Rectal smooth muscle tissue (tissue), 1 donor: ENCODE measurements at regions not wholly inside any gene's neighbourhood (a gene's known extent, or its start where the extent isn't known, plus 50 kb on each side); places are given as distances from the start of the nearest gene placed in this dataset.

ENCODE experiments used
- H3K27ac ChIP-seq: one replicate; pipeline ENCODE4 v1.7.0; 2013; ENCODE audit warnings: low read depth, low read length, inconsistent platforms
- H3K27me3 ChIP-seq: one replicate; pipeline ENCODE4 v1.7.0; 2013; ENCODE audit warnings: low read length; ENCODE audit not compliant: control insufficient read depth, insufficient read depth
- H3K36me3 ChIP-seq: one replicate; pipeline ENCODE4 v1.7.0; 2013; ENCODE audit warnings: low read length; ENCODE audit not compliant: control insufficient read depth, insufficient read depth
- H3K4me1 ChIP-seq: one replicate; pipeline ENCODE4 v1.7.0; 2013; ENCODE audit warnings: low read length; ENCODE audit not compliant: control insufficient read depth, insufficient read depth
- H3K4me3 ChIP-seq: one replicate; pipeline ENCODE4 v1.7.0; 2013; ENCODE audit warnings: low read length
- H3K9ac ChIP-seq: one replicate; pipeline ENCODE4 v1.7.0; 2013; ENCODE audit warnings: low read length

DNA sequence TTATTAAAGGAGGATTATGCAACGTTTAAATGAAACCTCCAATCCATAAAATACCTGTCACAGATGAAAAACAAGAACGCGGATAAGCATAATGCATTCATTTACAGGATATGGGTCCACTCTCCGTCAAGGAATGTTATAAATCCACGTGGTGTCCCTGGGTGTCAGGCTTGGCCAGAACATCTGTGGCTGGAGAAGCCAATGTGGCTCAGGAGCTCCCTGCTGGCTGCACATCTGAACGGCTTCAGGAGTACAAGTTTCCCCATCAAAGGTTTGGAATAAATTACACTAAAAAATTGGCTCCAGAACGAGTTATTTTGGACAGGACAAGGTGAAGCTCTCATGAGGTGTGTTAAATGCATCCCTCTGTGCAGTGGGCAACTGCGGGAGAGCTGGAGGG is 87.8 kb upstream of the LEF1 start:
- Histone ChIP-seq H3K4me1 (no peaks in the 10 kb centered on the region), H3K4me3 (no peak overlapping the region), H3K36me3 (no peaks in the 10 kb centered on the region), H3K27me3 (no peaks in the 10 kb centered on the region), H3K9ac (no peak overlapping the region), H3K27ac (no peak overlapping the region)

DNA sequence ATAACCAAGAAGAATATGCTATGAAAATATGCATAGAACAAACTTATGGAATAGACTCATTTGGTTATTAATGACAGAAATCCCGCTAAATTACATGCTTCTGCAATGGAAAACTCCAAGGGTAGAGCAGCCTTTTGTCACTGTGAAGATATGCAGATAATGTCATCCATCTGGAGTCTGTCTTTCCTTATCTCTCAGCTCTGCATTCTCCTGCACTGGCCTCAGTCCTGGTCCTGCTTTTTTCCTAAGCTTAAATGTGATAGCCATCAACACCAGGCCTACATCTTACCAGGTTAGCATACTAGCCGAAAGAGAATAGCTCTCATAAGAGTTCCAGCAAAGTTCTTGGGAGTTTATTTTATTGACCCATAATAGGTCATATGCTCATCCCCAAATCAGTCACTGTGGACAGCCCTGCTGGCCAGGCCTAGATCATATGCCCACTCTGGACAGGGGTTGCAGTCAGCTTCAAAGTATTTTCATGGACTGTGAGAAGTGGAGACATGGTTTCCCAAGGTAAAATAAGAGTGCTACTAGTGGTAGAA is 86.5 kb upstream of the LEF1 start:
- H3K4me1 ChIP-seq = no peaks in the 10 kb centered on the region
- no peak overlapping the region for H3K27ac ChIP-seq
- no peaks in the 10 kb centered on the region for H3K27me3 ChIP-seq
- H3K4me3 ChIP-seq = no peak overlapping the region
- H3K36me3 ChIP-seq = no peaks in the 10 kb centered on the region
- H3K9ac ChIP-seq = no peak overlapping the region

DNA sequence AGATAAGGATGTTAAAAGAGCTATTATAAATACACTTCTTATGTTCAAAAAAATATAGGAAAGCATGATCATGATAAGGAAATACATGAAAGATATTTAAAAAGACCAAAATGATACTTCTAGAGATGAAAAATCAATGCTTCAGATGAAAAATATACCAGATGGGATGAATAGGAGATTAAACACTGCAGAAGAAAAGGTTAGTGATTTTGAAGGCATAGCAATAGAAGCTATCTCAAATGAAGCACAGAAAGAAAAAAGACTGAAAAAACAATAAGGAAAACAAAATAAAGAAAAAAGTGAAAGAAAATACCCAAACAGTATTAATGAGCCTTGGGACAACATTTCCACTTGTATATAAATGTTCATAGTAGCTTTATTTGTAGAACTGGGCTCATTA is 80.7 kb upstream of the LEF1 start:
- no peaks in the 10 kb centered on the region for H3K4me1 ChIP-seq
- no peaks in the 10 kb centered on the region for H3K36me3 ChIP-seq
- H3K4me3 ChIP-seq = no peak overlapping the region
- H3K9ac ChIP-seq = no peak overlapping the region
- H3K27me3 ChIP-seq = no peaks in the 10 kb centered on the region
- H3K27ac ChIP-seq = no peak overlapping the region

DNA sequence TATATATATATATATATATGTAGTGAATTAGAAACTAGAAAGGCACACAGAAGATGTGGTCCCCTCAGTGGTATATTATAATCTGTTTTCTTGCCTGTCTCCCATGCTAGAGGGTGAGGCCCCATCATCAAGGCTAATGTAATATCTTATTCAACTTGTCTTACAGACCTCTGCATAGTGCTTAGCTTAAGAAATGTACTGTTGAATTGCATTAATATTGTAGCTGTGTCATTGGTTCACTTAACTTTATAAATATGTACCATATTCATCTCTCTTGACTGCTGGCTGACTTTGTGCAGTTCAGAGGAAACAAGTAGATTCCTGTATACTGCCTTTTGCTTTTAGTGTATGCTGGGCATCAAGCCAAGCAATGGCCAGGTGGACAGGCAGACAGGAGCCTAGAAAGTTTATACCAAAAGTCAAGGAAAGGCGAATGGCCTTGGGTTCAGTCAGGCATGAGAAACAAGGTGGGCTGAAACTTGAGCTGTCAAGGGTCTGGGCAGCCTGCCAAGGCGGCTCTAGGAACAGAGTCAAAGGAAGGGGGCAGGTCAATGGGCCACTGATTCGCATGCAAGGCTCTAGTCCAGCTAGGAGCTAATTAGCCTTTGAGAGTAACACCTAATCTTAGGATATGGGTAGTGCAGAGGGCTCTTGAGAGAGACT is 78.8 kb upstream of the LEF1 start:
- Histone ChIP-seq H3K27me3 (no peaks in the 10 kb centered on the region), H3K36me3 (no peaks in the 10 kb centered on the region), H3K27ac (no peak overlapping the region), H3K4me3 (no peak overlapping the region), H3K4me1 (no peaks in the 10 kb centered on the region), H3K9ac (no peak overlapping the region)

DNA sequence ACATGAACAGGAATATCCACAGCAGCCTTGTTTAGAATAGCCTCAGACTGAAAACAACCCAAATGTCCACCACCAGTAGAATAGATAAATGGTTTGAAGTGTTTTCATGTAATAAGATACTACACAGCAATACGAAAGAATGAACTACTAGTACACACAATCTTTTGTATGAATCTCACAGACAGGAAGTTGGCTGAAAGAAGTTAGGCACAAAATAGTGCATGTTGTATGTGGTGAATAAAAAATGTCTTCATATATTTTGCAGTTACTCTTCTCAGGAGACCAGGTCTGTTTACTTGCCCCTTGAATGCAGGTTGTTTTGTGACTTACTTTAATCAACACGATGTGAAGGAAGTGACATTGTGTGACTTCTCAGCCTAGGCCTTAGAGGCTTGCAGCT is 75.9 kb upstream of the LEF1 start:
- no peak overlapping the region for H3K27ac ChIP-seq
- H3K4me3 ChIP-seq = no peak overlapping the region
- H3K27me3 ChIP-seq = no peaks in the 10 kb centered on the region
- no peaks in the 10 kb centered on the region for H3K4me1 ChIP-seq
- no peaks in the 10 kb centered on the region for H3K36me3 ChIP-seq
- H3K9ac ChIP-seq = no peak overlapping the region

DNA sequence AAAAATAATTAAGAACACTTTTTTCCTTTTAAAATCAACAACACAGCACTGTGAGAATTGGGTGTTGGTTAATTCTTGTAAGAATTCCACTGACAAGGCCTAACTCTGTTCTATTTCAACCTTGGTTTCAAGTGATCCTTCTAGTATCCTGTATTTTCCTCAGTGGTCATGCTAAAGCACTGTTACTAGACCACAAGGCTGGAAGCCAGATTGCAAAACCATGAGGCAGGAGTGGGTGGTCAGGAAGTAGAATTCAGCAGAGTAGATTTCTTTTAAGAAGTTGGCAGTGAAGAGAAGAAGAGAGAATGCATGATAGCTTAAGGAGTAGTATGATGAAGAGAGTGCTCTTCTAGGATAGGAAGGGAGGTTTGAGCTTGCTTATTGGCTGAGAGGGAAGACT is 71.6 kb upstream of the LEF1 start:
- Histone ChIP-seq H3K4me1 (no peaks in the 10 kb centered on the region), H3K27ac (no peak overlapping the region), H3K36me3 (no peaks in the 10 kb centered on the region), H3K27me3 (no peaks in the 10 kb centered on the region), H3K9ac (no peak overlapping the region), H3K4me3 (no peak overlapping the region)

DNA sequence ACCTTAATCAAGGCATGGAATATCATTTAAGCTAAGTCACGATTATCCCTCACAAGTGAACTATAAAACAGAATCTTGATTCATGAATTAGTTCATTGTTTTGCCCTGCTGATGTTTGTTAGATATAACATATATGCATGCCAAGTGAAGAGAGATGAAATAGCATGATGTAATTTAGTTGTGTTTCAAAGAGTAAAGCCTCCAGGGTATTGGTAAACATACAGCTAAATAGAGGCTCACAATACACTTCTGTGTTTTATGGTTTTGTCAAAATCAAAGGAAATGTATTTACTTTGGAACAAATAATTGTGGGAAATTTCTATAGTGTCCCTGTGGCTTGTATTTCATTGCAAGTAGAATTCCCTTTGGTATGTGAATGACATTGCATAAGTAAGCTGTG is 69.0 kb upstream of the LEF1 start:
- Histone ChIP-seq H3K4me1 (no peaks in the 10 kb centered on the region), H3K27ac (no peak overlapping the region), H3K27me3 (no peaks in the 10 kb centered on the region), H3K4me3 (no peak overlapping the region), H3K9ac (no peak overlapping the region), H3K36me3 (no peaks in the 10 kb centered on the region)

DNA sequence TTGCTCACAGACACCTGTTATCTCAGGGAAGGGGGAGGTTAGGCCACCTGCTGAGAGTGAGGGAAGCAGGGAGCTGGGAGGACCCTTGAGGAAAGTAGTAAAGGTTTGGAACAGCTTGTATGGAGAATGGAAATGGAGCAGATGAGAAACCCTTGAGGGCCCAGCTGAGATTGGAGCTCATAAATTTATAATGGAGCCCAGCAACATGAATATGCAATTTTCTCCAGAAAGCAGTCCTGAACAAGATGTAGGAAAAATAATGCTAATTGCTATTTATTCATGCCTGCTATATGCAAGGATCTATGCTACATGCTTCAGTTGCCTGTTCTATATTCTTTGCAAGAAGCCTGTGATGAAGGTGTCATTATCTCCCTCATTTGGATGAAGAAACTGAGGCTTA is 67.5 kb upstream of the LEF1 start:
- H3K9ac ChIP-seq = no peak overlapping the region
- H3K4me3 ChIP-seq = no peak overlapping the region
- no peaks in the 10 kb centered on the region for H3K27me3 ChIP-seq
- no peak overlapping the region for H3K27ac ChIP-seq
- H3K36me3 ChIP-seq = no peaks in the 10 kb centered on the region
- no peaks in the 10 kb centered on the region for H3K4me1 ChIP-seq

DNA sequence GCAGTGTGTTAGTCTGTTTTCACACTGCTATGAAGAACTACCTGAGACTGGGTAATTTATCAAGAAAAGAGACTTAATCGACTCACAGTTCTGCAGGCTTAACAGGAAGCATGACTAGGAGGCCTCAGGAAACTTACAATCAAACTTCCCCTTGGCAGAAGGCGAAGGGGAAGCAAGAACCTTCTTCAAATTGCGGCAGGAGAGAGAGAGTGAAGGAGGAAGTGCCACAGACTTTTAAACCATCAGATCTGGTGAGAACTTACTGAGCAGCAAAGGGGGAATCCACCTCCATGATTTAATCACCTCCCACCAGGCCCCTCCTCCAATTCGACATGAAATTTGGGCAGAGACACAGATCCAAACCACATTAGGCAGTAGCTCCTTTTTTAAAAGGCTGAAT is 59.2 kb upstream of the LEF1 start:
- H3K4me3 ChIP-seq = no peak overlapping the region
- H3K9ac ChIP-seq = no peak overlapping the region
- H3K27me3 ChIP-seq = no peaks in the 10 kb centered on the region
- H3K4me1 ChIP-seq = no peaks in the 10 kb centered on the region
- H3K27ac ChIP-seq = no peak overlapping the region
- H3K36me3 ChIP-seq = no peaks in the 10 kb centered on the region

DNA sequence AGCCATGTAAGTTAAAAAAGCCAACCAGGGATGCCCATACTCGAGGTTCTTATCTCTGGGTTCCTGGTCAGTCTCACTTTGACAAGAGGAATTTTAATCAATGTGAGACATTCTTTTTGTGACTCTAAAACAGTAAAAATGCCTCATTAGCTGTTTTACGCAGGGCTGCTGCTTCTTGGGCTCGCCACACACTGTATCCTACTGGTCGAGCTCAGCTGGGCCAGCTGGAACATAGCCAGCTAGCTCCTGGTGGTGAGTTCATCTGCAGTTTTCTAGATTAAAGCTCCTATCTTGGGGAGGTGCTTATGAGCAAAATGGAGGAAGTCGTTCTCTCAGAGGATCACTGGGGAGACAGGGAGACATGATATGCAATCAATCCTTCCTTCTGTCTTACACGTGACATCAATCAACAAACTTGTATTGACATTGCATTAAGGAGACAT is 55.9 kb upstream of the LEF1 start:
- Histone ChIP-seq H3K4me3 (no peak overlapping the region), H3K4me1 (no peaks in the 10 kb centered on the region), H3K27me3 (no peaks in the 10 kb centered on the region), H3K36me3 (no peaks in the 10 kb centered on the region), H3K27ac (no peak overlapping the region), H3K9ac (no peak overlapping the region)

DNA sequence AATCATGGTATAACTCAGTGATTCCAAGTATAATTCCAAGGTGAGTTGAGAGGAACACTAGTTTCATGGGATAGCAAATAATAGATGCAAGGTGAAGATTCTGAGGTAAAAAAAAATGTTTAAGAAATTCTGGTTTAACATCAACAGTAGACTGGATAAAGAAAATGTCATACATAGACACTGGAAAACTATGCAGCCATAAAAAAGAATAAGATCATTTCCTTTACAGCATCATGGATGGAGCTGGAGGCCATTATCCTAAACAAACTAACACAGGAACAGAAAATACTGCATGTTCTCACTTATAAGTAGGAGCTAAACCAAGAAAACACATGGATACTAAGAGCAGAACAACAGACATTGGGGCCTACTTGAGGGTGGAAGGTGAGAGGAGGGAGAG is 54.6 kb upstream of the LEF1 start:
- Histone ChIP-seq H3K36me3 (no peaks in the 10 kb centered on the region), H3K27me3 (no peaks in the 10 kb centered on the region), H3K27ac (no peak overlapping the region), H3K9ac (no peak overlapping the region), H3K4me1 (no peaks in the 10 kb centered on the region), H3K4me3 (no peak overlapping the region)

DNA sequence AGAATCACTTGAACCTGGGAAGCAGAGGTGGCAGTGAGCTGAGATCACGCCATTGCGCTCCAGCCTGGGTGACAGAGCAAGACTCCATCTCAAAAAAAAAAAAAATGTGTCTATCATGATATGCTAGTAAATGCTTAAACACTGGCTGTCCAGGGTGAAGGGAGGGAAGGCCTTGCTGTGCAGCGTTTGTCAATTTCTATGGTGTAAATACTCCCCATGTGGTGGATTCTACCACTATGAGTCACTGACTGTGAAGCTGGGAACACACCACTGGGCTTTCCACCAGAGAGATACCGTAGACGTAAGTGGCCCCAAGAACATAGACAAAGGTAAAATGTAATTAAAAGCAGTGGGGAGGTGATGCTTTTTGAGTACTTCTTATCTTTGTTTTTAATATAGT is 51.3 kb upstream of the LEF1 start:
- H3K27ac ChIP-seq = no peak overlapping the region
- no peaks in the 10 kb centered on the region for H3K27me3 ChIP-seq
- H3K4me3 ChIP-seq = no peak overlapping the region
- no peaks in the 10 kb centered on the region for H3K36me3 ChIP-seq
- H3K9ac ChIP-seq = no peak overlapping the region
- no peaks in the 10 kb centered on the region for H3K4me1 ChIP-seq
